T-helper 1 cell (primary cell): ENCODE measurements at regions not wholly inside any gene's neighbourhood (a gene's known extent, or its start where the extent isn't known, plus 50 kb on each side); places are given as distances from the start of the nearest gene placed in this dataset.
"Not testable (repeated sequence)": the region's sequence is repeated elsewhere in the genome, so short reads cannot be mapped to it uniquely, and the experiment has no call there.

Experiments
- DNase-seq, 5 donors: peaks; one replicate each; pipeline ENCODE4 v3.0.0-alpha.2; 2012 to 2020

DNA sequence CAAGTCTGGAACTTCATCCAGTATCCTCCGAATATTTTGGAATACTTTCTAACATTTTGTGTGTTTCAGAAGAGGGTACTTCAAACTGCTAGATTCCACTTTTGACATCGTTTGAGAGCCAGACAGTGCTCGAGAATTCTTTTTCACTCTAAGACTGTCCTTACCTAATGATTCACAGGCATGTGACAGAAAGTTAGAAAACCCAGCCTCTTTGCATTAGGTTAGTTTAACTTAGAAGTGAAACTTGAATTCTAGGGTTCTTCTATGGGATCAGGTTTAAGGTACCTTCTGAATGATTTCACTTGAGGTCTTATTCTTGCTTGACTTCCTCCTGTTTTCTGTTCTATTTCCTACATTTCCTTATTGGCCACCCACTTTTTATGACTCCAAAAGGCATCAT, 431.8 kb downstream of the SLC6A15 start:
- no peak for DNase-seq

DNA sequence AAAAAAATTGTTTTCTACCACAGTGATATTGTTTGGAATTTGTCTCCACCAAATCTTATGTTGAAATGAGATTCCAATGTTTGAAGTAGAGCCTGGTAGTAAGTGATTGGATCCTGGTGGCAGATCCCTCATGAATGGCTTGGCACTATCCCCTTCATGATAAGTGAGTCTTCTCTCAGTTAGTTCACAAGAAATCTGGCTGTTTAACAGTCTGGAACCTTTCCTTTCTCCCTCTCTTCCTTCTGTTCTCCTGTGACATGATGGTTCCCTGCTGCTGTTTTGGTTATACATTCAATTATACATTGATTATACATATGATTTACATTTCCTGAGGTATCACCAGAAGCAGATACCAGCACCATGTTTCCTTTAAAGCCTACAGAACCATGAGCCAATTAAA, 442.2 kb downstream of the SLC6A15 start:
- DNase-seq, result no peak

DNA sequence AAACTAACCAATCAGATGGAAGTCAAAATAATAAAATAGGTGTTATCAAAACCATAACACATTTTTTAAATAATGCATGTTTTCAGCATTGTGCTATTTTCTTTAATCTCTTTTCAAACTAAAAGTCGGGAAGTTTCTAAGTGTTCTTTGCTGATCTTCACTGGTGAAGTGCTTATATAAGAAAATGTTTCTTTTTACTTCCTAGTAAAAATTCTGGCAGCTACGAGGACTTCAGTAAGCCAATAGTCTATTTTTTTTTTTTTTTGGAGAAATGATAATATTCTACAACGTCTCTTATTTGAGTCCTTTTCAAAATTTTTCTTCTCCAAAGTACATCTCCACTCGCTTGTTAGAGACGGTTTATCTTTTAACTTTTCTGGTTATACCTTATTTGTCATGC, 448.0 kb downstream of the SLC6A15 start:
- DNase-seq, result no peak

DNA sequence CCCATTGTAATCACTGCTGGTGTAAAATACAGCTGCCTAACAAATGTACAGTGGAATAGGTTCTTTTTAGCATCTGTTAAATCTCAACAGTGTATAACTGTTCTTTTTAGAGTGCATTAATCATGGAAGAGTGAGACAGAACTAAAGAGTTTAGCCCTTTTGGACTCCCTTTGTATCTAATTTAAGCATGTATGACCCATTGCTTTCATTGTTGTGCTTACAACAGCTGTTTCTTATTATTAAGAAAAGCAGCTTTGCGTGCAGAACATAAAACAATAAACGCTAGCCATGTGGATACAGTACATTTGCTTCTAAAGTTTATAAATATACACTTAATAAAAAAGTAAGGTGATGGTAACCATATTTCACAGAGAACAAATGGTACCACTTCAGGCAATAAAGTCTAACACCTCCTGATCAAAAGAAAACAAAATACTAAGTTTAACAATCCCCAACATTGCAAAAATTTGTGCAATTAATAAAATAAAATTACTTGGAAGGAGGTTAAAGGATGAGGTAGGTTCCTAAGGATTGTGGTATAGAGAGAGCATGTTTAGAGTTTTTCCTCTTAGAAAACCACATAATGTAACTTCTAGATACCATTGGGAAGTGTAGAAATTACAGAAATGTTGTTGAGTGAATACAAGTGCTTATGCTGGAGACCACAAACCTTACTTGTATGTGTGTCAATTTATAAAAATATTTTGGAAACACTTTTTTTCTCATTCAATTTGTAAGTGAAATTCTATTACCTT, 448.7 kb downstream of the SLC6A15 start:
- no peak for DNase-seq

DNA sequence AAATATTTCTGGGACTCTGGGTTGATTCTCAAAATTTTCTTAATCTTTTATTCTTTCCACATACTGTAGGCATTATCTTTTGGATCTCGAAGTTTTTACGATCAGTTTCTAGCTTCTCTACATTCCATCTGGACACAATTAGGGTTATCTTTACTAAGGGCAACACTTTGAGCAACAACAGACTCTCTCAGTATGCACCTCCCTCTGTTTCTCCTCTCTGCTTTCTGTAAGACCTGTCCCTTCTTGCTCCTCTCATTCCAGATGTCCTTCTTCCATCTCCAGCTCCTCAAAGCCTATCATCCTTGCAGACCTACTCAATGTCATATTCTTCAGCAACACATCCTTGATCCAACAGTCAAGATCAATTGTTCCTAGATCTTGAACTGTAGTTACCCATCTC, 457.0 kb downstream of the SLC6A15 start:
- DNase-seq, result no peak

DNA sequence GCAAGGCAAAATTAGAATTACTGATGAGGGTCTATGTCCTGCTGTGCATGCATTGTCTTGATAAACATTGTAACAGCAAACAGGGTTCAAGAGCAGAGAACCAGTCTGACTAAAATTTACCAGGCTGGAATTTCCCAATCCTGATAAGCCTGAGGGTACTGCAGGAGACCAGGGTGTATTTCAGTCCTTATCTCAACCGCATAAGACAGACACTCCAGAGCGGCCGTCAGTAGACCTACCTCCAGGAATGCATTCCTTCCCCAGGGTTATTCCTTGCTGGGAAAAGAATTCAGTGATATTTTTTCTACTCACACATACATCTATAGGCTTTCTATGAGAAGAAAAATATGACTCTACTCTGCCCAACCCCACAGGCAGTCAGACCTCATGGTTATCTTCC, 466.1 kb downstream of the SLC6A15 start:
- DNase-seq, result not testable (repeated sequence)

DNA sequence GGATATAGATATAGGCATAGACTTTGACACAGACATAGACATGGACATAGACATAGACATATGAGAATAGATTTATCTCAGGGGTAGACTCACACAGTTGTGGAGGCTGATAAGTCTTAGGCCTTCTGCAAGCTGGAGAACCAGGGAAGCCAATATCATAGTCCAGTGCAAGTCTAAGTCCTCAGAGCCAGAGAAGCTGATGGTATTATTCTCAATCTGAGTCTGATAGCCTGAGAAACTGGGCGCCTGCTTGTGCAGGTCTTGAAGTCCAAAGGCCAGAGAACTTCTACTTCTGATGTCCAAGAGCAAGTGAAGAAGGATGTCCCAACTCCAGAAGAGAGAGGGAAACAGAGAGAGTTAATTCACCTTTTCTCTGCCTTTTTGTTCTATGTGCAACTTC, 476.5 kb downstream of the SLC6A15 start:
- no peak for DNase-seq

DNA sequence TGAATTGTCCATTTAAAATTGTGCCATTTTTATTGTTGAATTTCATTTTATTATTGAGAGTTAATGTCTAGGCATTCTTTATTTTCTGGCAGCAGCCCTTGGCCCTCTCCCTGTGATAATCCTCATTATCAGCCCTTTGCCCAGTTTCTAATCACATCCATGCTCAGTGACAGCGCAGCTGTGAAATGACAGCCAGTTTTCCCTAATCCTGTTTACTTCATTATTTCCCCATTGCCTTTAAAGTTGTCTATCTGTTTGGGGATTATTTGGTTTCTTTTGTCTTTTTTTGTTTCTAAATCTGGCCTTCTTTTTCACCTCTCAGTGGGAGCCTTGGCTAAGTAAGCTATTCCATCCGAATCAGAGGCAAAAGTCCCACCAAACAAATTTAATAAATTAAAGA, 476.9 kb downstream of the SLC6A15 start:
- no peak for DNase-seq

DNA sequence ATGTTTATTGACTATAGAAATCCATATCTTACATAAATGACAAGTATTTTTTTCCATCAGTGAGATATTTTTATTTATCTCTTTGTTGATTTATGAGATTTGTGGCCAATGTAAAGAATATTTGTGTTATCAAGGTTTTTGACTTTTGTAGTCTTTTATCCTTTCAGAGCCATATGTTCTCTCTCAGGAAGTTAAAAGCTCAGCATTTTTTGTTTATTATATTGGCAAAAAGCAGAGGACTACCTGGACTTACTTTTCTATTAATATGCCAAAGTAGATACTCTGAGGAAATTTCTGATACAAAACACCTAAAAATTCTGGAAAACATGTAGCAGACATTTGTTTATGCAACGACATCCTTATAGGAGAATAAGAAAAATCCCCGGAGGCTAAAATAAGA, 490.3 kb downstream of the SLC6A15 start:
- no peak for DNase-seq

DNA sequence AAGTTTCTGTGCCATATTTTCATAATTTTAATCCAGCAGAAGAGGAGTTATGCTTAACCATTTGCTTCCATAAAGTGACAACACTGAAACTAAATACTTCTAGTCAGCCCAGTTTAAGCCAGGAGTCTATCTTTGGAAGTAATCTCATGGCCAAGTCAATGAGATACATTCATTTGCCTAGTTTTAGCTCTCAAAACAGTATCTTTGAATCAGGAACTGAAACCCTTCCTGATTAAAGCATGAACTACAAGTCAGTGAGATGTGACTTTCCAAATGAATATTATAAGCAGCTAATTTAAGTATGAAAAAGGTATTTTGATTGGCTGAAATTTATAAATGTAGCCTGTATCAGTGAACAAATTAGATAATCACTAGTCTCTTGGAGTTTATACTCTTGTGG, 491.5 kb downstream of the SLC6A15 start:
- DNase-seq, result no peak

DNA sequence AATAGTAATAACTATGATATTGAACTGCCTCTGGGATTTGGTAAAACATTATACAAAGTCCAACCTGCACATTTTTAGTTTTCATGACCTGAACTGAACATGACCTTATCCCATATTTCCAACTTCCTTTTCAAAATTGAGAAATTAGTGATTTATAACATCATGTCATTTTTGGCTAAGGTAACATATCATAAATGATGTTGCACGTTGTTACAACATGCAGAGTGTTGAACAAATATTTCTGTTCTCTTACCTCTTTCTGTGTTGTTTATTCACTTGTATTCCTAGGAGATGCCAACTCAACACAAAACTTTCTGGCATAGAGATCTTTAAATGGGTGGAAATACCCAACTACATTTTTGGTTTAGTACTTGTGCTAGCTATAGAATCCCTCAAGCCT, 496.0 kb downstream of the SLC6A15 start:
- no peak for DNase-seq

DNA sequence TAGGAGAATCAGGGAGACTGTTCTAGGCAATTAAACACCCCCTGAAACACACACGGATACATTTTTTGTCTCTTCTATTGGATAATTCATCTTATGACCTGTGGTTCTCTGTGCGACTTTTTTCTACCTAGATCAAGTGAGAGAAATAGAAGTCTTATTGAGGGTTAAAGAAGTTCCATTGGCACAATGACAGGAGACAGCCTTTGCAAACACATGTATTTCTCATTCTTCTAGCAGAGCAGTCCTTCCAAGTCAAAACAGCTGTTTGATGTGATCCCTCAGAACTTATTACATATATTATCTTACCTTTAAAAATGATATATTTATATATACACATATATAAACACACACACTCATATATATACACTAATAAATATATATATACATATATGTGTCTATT, 496.7 kb downstream of the SLC6A15 start:
- no peak for DNase-seq

DNA sequence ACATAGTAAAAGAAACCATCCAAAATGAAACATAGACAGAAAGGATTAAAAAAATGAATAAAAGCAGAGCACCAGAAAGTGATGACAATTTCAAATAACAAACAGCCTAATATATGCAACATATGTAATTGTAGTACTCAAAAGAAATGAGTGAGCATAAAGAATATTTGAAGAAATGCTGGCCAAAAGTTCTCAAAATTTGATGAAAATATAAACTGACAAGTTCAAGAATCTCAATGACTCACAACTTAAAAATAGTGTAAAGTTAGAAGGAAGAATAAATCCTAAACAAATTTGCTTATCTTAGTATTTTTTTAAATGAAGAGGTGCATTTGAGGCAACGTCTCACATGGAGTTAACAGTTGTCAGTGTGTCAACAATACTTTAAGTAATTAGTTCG, 498.9 kb downstream of the SLC6A15 start:
- no peak for DNase-seq

DNA sequence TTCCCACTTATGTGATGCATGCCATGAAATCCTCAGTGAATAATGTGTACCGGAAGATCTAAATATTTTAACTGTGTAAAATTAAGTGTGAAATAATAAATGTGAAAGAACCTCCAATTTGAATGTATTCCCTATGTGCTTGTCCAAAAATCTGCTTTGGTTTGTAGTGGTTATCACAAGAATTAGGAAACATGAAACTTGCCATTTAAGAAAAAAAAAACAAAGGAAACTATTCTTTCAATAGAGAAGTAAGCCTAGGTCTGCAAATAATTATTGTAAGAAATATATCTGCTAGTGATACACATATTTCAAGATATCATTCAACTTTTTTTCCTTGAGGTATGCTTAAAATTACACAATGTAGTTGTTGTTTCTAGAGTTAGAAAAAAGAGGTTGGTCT, 500.4 kb downstream of the SLC6A15 start:
- DNase-seq, result no peak

DNA sequence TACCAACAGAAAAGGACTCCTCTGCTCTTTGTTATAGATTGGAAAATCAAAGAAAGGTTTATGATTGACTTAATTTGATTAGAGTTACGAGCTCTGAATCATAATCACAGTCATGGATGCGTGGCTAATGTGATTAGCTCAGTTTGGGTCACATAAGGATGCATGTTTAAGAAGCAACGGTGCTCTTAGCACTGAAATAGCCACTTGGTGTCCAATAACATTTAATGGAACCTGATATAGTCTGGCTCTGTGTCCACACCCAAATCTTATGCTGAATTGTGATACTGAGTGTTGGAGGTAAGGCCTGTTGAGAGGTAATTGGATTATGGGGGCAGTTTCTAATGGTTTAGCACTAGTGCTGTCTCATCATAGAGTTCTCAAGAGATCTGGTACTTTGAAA, 501.6 kb downstream of the SLC6A15 start:
- no peak for DNase-seq

DNA sequence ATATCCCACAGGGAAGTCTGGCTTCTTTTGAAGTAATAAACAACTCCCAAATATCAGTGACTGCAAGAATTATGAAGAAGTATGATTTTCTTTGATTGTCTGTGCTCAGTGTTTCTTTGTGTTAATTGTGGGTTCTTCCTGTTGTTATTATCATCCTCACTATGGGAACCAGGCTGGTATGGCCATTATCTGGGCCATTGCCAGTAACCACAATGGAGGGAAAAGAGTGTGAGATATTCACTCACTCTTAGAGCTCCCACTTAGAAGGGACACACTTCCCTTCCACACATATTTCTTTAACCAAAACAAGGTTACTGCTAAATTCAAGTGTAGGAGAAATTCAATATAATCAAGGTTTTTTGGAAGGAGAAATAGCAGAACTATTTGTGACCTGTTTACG, 503.7 kb downstream of the SLC6A15 start:
- DNase-seq, result no peak

DNA sequence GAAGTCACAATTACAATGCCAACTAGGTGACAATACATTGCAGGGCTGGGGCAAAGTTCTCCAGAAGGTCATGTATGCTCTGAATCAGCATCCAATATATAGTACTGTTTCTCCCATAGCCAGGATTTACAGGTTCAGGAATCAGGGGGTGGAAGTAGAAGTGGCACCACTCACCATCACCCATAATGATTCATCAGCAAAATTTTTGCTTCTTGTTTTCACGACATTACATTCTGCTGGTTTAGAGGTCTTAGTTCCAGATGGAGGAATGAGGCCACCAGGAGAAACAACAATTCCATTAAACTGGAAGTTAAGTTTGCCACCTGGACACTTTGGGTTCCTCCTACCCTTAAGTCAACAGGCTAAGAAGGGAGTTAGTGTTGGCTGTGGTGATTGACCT, 505.9 kb downstream of the SLC6A15 start:
- not testable (repeated sequence) for DNase-seq

DNA sequence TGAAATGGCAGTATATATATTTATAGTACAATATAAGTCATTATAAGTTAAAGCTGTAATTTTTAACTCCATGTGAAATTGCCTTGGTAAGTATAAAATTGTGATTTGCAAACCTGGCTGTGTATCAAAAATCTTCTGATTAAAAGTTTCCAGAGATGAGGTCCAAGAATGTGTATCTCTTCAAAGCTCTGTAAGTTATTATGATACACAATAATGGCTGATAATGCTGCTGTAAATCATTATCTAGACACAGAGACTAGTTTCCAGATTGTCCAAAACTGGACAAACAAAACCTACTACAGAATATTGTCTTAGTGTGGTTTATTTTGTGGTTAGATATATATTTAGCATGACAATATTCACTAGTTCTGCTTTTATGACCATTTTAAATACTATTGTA, 514.8 kb downstream of the SLC6A15 start:
- no peak for DNase-seq

DNA sequence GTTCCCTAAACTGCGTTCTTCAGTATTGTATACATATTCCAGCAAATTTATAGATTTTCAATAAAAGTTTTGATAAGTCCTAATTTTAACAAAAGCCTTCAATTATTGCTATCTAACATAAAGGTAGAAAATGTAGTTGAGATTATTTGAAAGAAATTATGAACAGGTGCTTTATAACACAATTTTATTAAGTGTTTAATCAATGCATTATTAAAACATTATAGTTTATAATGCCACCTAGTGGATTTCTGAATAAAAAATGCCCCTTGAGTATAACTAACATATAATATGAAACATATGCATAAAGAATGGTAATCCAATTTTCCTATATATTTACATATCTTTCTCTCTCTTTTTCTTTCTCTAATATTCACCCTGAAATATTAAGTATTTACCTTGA, 515.3 kb downstream of the SLC6A15 start:
- DNase-seq, result no peak

DNA sequence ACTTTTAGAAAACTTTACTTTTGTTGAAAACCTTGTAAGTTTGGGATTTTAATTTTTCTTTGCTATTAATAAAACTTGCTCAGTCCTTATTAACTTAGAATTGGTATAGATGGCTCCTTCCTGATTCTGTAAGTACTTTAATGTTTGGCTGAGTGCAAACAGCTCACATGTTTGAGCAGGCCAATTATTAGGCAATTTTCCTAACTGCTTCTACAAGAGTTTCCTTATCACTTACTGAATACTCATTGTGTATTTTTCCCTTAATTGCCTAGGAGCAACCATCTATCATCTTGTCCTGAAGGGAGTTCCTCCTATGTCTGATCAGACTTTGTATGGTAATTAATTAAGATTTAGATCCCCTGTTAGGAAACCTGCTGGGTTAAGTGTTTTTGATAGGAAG, 521.4 kb downstream of the SLC6A15 start:
- not testable (repeated sequence) for DNase-seq

DNA sequence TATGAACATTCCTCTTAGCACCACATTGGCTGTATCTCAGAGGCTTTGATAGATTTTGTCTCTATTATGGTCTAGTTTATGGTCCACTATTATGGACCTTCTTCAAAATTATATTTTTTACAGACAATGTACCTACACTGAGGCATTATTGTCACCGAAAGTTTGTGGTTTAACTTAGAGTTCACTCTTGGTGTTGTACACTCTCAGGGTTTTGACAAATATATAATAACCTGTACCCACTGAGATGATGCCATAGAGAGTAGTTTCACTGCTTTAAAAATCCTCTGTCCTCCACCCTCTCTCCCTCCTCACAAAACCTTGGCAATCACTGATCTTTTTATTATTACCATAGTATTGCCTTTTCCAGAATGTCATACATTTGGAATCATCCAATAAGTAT, 528.2 kb downstream of the SLC6A15 start:
- DNase-seq, result no peak

DNA sequence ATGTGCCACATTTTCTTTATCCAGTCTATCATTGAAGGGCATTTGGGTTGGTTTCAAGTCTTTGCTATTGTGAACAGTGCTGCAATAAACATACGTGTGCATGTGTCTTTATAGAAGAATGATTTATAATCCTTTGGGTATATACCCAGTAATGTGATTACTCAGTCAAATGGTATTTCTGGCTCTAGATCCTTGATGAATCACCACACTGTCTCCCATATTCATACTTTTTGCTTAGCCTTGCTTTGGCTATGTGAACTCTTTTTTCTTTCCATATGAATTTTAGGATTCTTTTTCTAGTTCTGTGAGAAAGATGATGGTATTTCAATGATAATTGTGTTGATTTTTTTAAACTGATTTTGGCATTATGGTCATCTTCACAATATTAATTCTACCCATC, 530.1 kb downstream of the SLC6A15 start:
- not testable (repeated sequence) for DNase-seq

DNA sequence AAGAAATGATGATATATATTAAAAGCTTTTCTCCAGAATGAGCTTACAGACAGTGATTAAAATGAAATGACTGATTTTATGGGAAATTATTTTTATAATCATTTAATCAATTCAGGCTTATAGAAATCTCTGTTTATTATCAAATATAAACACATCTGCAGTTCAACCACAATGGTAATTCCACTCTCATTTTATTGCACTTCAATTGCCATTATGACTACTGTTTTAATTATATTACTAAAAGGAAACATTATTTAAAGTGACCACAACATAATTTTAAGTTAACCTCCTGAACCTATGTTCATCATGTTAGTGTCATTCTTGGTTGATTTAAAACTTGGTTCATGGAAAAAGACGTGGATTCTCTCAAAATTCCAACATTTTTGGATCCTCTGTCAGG, 536.3 kb downstream of the SLC6A15 start:
- no peak for DNase-seq

DNA sequence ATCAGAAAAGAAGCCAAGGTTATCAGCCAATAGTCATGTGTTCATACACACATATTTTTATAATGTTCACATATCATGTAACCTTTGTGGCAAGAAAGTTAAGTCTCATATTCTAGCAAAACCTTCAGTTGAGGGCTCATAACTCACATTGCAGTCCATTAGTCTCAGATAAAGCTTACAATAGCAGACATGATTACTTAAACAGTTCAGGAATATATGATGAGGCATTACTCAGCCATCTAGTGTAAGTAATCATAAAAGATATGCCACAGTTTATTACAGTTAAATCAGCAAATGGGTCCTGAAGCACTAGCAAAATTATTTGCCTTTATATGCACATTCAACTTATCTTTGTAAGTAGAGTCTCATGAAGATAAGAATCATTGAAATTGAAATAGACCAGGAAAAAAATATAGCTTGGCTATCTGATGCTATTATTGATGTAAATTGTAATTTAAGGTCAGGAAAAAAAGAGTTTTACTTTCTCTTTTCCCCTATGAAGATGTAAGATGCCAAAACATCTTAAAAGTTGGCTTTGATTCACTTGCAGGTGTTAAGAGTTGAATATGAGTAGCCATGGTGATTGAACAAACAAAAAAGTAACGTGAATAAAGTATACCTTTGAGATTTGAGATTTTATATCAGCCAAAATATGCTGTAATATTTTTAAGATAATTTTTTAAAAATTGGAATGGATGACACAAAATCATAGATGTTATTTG, 537.0 kb downstream of the SLC6A15 start:
- DNase-seq, result no peak

DNA sequence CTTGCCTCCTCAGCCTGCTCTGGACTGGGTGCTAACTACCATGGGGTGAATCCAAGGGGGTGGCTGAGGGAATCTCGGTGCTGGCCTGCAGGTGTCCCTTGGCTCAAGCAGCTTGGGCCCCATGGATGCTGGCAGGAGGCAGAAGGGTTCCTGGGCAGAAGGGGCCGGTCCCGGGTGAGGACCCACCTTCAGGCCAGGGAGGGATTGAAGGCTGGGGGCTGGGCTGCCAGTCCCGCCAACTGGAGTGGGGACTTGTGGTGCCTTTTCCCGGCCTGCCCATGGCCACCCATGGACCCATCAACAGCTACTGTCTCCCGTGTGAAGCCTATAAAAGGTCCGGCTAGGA, 550.1 kb downstream of the SLC6A15 start:
- no peak for DNase-seq
